Lung (tissue), 11 donors: ENCODE measurements at regions not wholly inside any gene's neighbourhood (a gene's known extent, or its start where the extent isn't known, plus 50 kb on each side); places are given as distances from the start of the nearest gene placed in this dataset.
A peak's percentile ranks its signal among the peaks of the same experiment; 100 is the strongest.

ENCODE experiments used
- ATAC-seq: fragments of 200-7000 bp; cut with Tn5 transposase; one replicate; pipeline ENCODE4 v1.9.1; 2020; ENCODE audit warnings: moderate number of reproducible peaks; ENCODE audit not compliant: insufficient read depth, low FRiP score
- DNase-seq, 3 donors: peaks; one replicate each; pipeline ENCODE4 v3.0.0-alpha.2; 2013 to 2017
- H3K27ac ChIP-seq, 2 donors: one replicate each; pipeline ENCODE4 v1.5.1; 2013; ENCODE audit warnings: mild to moderate bottlenecking in 2 of 2, moderate library complexity in 2 of 2, control low read depth in 1 of 2, inconsistent platforms in 1 of 2, low read depth in 1 of 2, low read length in 1 of 2
- H3K27me3 ChIP-seq, 3 donors: one replicate each; pipeline ENCODE4 v1.5.1; 2013; ENCODE audit warnings: low read length in 2 of 3; ENCODE audit not compliant: control insufficient read depth in 3 of 3, insufficient read depth in 3 of 3
- H3K36me3 ChIP-seq, 4 donors: one replicate each; pipeline ENCODE4 v1.5.1; 2013; ENCODE audit warnings: low read length in 4 of 4, mild to moderate bottlenecking in 1 of 4, moderate library complexity in 1 of 4; ENCODE audit not compliant: control insufficient read depth in 4 of 4, insufficient read depth in 4 of 4
- H3K4me1 ChIP-seq, 5 donors: one replicate each; pipeline ENCODE4 v1.5.1; 2013; ENCODE audit warnings: low read length in 5 of 5, mild to moderate bottlenecking in 2 of 5, moderate library complexity in 1 of 5; ENCODE audit not compliant: control insufficient read depth in 5 of 5, insufficient read depth in 5 of 5
- H3K4me3 ChIP-seq: one replicate; pipeline ENCODE4 v1.5.1; 2013; ENCODE audit warnings: mild to moderate bottlenecking, control low read depth, moderate library complexity
- H3K9ac ChIP-seq, 2 donors: one replicate each; pipeline ENCODE4 v1.5.1; 2013; ENCODE audit warnings: low read length in 2 of 2, control low read depth in 1 of 2; ENCODE audit not compliant: insufficient read depth in 1 of 2
- H3K9me3 ChIP-seq, 4 donors: one replicate each; pipeline ENCODE4 v1.5.1; 2013; ENCODE audit warnings: low read length in 3 of 4, mild to moderate bottlenecking in 1 of 4, moderate library complexity in 1 of 4; ENCODE audit not compliant: control insufficient read depth in 4 of 4, insufficient read depth in 3 of 4
- CTCF ChIP-seq: IDR thresholded peaks from 2 replicates; pipeline ENCODE4 v1.5.1; 2012; ENCODE audit warnings: mild to moderate bottlenecking; ENCODE audit errors: control extremely low read depth, extremely low read depth
- WGBS, 2 donors: extraction: QIAGEN DNeasy Blood & Tissue Kit; methylation state at CpG; one replicate each; pipeline ENCODE4 v1.1.7; 2013; 5-methylcytosine and 5-hydroxymethylcytosine counted together
- donor health status: control.
- donor health status: control.
- donor health status: Bipolar disorder and iron deficiency.
- donor health status: healthy.
- donor health status: DM: yes; HTN: yes; CAD: no.

GRCh38 chr11:13114566-13115379, 105.7 kb downstream of the RASSF10 start:
- WGBS, 2 donors = 71 to 76% methylated on average over 6 of the region's 6 CpGs
- no peak overlapping the region for H3K27ac ChIP-seq
- TF ChIP-seq CTCF = no peak
- H3K36me3 ChIP-seq = no peaks in the 10 kb centered on the region
- peak; percentile 57 to 71 (median 70) for DNase-seq
- H3K4me1 ChIP-seq = no peaks in the 10 kb centered on the region
- no peak overlapping the region for H3K9ac ChIP-seq
- no peaks in the 10 kb centered on the region for H3K27me3 ChIP-seq
- no peak for ATAC-seq
- H3K9me3 ChIP-seq = no peaks in the 10 kb centered on the region
- H3K4me3 ChIP-seq = no peak overlapping the region

DNA sequence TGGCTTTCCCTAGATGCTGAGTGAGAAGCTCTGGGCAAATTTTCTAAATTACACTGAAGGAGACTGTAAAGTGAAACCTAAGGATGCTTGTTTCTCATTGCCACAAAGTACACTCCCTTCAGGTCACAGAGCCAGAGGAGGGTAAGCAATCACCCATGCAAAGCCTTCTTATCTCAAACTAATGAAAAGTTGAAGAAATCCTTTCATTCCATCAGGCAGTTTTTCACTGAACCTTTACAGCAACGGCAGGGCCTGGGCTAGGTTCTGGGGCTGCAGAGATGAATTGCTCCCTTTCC, 106.2 kb downstream of the RASSF10 start:
- H3K27ac ChIP-seq = no peak overlapping the region
- no peaks in the 10 kb centered on the region for H3K36me3 ChIP-seq
- H3K9me3 ChIP-seq = no peaks in the 10 kb centered on the region
- TF ChIP-seq CTCF = no peak
- no peak overlapping the region for H3K9ac ChIP-seq
- DNase-seq = no peak
- no peaks in the 10 kb centered on the region for H3K27me3 ChIP-seq
- H3K4me1 ChIP-seq = no peaks in the 10 kb centered on the region
- ATAC-seq = no peak
- 2 to 95% methylated on average over 1 of the region's 1 CpG for WGBS, 2 donors
- H3K4me3 ChIP-seq = no peak overlapping the region

DNA sequence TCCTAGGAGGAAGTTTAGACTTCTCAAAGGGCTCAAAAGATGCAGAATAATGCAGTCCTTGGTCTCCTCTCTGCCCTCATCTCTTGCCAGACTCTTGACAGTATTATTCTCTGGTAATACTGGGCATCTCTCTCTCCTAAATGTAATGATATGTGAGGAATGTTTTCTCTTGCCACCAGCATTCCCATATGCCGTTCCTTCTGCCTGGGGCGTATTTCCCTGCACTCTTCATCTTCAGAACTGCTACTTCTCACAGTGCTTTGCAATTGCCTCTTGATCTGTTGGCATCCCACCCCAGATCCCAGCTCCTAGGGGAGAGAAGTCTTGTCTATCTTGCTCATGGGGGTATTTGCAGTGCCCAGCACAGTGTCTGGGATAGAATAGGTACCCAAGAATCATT, 107.4 kb downstream of the RASSF10 start:
- H3K4me1 ChIP-seq = no peaks in the 10 kb centered on the region
- no peaks in the 10 kb centered on the region for H3K27me3 ChIP-seq
- H3K9ac ChIP-seq = no peak overlapping the region
- H3K9me3 ChIP-seq = no peaks in the 10 kb centered on the region
- 63 to 92% methylated on average over 2 of the region's 2 CpGs for WGBS, 2 donors
- DNase-seq (no peak), ATAC-seq (no peak)
- no peak overlapping the region for H3K4me3 ChIP-seq
- no peak overlapping the region for H3K27ac ChIP-seq
- H3K36me3 ChIP-seq = no peaks in the 10 kb centered on the region
- TF ChIP-seq CTCF = no peak

GRCh38 chr11:13117344-13117743, 108.2 kb downstream of the RASSF10 start:
- H3K9me3 ChIP-seq = no peaks in the 10 kb centered on the region
- 45 to 53% methylated on average over 4 of the region's 4 CpGs for WGBS, 2 donors

More at GRCh38 chr11:13117344-13117743, 108.2 kb downstream of the RASSF10 start:
- Histone ChIP-seq H3K4me1 (no peaks in the 10 kb centered on the region), H3K27ac (no peak overlapping the region), H3K9ac (no peak overlapping the region), H3K27me3 (no peaks in the 10 kb centered on the region), H3K36me3 (no peaks in the 10 kb centered on the region), H3K4me3 (no peak overlapping the region)
- no peak for ATAC-seq
- no peak for DNase-seq
- TF ChIP-seq CTCF = no peak
